Astrocyte of the spinal cord (primary cell): ENCODE measurements at regions not wholly inside any gene's neighbourhood (a gene's known extent, or its start where the extent isn't known, plus 50 kb on each side); places are given as distances from the start of the nearest gene placed in this dataset.
A peak's percentile ranks its signal among the peaks of the same experiment; 100 is the strongest.
"Not testable (repeated sequence)": the region's sequence is repeated elsewhere in the genome, so short reads cannot be mapped to it uniquely, and the experiment has no call there.

Source experiments
- DNase-seq: peaks from one replicate; pipeline ENCODE4 v3.0.0; 2011; ENCODE audit warnings: low read depth, low spot score
- H3K4me3 ChIP-seq: 2 replicates; pipeline ENCODE4 v1.5.1; 2011; ENCODE audit warnings: low read depth, mild to moderate bottlenecking, low read length, moderate library complexity
- CTCF ChIP-seq: IDR thresholded peaks from 2 replicates; pipeline ENCODE4 v1.5.1; 2012; ENCODE audit warnings: low read depth, mild to moderate bottlenecking, low read length, inconsistent platforms
- in situ Hi-C: cut with HindIII; loops from 2 replicates; pipeline ENCODE4 v1.10.0; 2017; ENCODE audit warnings: low sequenced_read_pairs

- no peak for DNase-seq
- in situ Hi-C loops, result no loop called here
- H3K4me3 ChIP-seq, result no peak overlapping the region
- no peak for TF ChIP-seq CTCF
Measured at GRCh38 chr7:24438232-24438631, 135.0 kb upstream of the PALS2 start.

GRCh38 chr7:24439104-24439503 lies 134.1 kb upstream of the PALS2 start:
- in situ Hi-C loops, DNase-seq, H3K4me3 ChIP-seq: not testable (repeated sequence)

GRCh38 chr7:24440892-24441291 lies 132.4 kb upstream of the PALS2 start:
- no peak overlapping the region for H3K4me3 ChIP-seq
- TF ChIP-seq CTCF, result no peak
- DNase-seq, result peak; percentile 1
- in situ Hi-C loops, result no loop called here

GRCh38 chr7:24441314-24442027 lies 131.8 kb upstream of the PALS2 start:
- in situ Hi-C loops, result no loop called here
- TF ChIP-seq CTCF, result no peak

GRCh38 chr7:24442170-24442777 lies 131.0 kb upstream of the PALS2 start:
- in situ Hi-C loops, result no loop called here
- no peak overlapping the region for H3K4me3 ChIP-seq
- TF ChIP-seq CTCF, result no peak
- no peak for DNase-seq

More at GRCh38 chr7:24441314-24442027, 131.8 kb upstream of the PALS2 start:
- DNase-seq, result no peak
- H3K4me3 ChIP-seq, result no peak overlapping the region

GRCh38 chr7:24444666-24445440 lies 128.4 kb upstream of the PALS2 start:
- DNase-seq, result no peak
- in situ Hi-C loops, result no loop called here
- no peak overlapping the region for H3K4me3 ChIP-seq
- TF ChIP-seq CTCF, result no peak

GRCh38 chr7:24448038-24448437 lies 125.2 kb upstream of the PALS2 start:
- no peak for TF ChIP-seq CTCF
- H3K4me3 ChIP-seq, result no peak overlapping the region
- DNase-seq, result no peak
- in situ Hi-C loops, result no loop called here

GRCh38 chr7:24449416-24449815 lies 123.8 kb upstream of the PALS2 start:
- in situ Hi-C loops, DNase-seq, H3K4me3 ChIP-seq: not testable (repeated sequence)
